Stimulated activated CD4-positive, alpha-beta T cell treated with anti-CD3 and anti-CD28 coated beads, Interleukin-15, amount 100 ng/mL, for 24 hours (primary cell): ENCODE measurements at regions not wholly inside any gene's neighbourhood (a gene's known extent, or its start where the extent isn't known, plus 50 kb on each side); places are given as distances from the start of the nearest gene placed in this dataset.

Experiments used
- DNase-seq: peaks from one replicate; pipeline ENCODE4 v3.0.0-alpha.2; 2020

DNA sequence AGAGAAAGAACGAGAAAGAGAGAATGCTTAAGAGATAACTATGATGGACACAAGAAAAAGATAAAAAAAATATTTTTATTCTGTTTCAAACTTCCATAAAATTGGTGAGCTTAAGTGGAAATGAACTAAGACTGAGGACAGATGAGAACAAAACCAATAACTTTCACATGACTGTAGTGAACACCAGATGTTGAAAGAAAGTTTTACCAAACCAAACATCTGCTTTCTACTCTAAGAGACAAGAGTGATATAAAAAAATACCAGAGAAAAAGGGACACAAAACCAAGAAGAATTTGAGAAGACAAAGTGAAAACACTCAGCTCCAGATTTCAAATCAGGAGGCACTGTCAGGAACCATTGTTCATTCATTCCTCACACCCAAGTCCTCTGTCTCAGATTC lies 147.9 kb downstream of the IMPG2 start:
- DNase-seq = no peak

DNA sequence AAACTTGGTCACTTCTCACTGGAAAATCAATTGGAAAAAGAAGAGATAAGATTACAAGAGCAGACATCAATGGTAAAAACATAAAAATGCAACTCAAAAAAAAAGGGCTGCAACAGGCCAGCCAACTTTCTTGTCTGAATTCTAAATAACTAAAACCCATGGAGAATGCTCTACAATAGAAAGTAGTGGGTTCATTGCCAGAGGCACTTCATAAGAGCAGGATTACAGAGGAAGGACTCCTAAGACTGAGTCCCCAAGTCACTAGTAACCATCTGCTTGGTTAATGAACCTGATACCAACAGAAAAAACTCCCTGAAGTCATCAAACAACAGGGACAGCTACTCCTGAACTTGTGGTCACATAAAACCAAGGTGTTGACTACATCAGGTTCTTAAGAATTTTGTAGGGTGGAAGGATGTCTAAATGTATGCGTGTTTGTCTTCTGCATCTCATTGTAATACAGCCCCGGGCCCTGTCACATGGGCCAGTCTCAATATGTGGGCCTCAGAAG lies 148.6 kb downstream of the IMPG2 start:
- peak; percentile 38 for DNase-seq

DNA sequence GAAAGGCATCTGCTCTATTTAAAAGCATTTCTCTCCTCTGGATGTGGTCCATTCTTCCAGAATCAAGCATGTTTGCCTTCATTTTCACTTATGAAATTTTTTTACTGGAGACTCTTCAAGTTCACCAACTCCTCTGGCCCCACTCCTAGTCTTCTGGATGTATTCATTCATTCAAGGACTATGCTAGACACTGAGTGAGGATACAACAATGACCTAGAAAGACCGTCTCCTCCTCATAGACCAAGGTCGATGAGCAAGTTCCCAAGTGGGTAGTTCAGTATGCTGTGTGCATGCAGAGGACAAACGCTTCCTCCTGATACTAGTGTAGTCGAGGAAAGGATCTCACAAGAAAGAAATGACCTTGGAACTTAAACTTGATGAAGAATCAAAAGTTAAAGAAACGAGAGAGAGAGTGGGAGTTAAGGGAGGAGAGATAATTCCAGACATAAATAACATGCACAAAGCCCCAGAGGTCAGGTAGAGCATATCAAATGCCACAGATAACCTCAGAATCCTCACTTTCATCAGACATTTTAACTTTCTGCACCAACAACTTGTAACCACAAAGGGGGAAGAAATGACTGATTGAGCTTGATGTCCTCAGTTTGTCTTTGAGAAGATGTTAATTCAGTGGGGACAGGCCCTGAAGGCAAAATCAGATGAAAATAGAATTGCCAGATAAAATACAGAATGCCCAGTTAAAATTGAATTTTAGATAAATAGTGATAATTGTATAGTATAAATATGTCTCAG lies 149.4 kb downstream of the IMPG2 start:
- DNase-seq = no peak

DNA sequence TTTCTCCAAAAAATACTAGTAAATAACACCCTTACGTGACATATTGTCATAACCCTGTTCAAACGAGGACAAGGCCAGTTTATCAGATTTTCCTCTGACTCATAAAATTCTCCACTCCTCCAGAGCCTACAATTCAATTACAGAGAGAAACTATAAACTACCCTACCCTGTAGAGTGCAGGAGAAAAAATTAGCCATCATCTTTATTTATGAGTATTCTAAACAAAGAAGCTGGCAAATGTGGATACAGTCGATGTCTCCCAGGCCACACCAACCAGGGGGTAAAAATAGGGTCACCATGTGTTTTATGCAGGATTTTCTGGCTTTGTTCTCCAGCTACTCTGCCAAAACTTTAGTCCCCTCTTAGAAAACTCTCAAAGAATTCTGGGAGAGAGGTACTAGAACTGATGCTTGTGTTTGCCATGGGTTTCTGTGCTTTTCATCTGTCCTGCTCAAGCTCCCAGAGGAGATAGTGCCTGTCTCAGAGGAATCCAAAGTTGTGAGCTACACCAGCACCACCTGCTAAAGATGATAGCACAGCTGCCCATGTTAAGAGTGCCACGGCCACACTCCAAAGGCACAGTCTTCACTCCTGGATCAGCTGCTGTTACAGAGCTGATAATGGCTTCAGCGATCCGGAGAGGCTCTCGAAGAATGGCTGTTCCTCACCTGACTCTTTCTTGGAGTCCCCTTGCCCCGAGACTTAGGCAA lies 150.2 kb downstream of the IMPG2 start:
- DNase-seq = no peak

DNA sequence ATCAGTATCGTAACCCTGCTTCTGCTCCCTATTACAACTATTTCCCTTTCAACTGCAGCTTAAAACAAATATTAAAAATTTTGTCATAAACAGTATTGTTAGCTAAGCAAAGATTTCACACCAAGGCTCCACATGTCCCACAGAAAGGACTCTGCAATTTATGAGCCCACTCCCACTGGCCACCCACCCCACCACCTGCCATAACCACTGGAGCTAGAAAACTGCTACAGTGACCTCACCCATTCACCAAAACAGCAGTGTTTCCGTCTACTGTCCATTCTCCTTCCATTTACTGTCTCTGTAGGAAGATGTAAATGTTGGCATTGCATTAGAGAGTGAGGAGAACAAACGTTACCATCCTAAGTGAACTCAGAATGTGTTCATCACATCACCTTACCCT lies 150.9 kb downstream of the IMPG2 start:
- DNase-seq = no peak

DNA sequence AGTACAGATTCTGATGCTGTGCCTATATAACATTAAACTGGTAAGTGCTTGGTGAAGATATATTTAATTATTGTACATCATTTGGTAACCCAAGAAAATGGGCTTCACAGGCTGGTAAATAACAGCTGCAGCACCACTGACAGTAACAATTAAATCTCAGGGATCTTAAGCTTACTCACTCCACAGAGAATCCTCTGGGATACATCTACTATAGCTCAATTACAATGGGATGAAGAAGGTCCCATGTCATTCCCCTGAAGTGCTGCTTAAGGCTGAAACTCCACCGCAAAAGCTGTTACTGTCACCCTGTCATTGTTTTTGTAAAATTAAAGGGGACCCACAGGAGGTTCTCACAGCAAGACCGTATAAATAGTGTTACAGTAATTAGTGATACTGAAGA lies 153.0 kb downstream of the IMPG2 start:
- no peak for DNase-seq

DNA sequence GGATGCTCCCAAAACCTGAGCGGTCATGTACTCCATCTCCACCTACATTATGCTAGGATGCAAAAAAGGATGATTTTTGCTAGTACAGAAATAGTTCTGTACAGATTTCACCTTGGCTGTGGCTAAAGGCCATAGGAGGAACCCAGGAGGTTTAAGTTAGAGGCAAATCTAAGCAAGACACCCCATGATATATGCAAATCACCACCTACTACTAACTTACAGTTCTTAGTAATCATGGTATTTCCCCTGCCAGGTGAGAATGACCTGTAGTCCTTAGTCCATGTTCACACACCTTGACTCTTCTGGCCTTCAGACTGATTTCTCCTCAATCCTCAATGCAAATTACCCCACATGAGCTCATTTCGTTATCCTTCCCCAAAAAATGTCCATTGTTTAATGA lies 154.2 kb downstream of the IMPG2 start:
- no peak for DNase-seq

DNA sequence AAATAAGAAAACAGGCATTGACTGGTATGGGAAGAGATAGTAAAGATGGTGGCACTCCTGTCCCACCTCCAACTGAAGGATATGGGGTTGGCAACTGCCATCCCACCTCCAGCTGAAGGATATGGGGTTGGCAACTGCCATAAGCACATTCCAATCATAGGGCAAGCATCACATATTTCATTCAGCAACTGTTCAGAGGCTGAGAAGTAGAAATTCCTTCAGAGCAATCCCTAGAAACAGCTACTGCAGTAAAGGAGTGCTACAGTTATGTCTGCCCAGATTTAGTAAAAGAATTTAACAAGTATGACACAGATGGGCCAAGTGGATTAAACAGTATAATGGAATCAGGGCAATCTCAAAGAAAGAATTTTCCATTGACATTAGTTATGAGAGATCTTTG lies 156.8 kb downstream of the IMPG2 start:
- DNase-seq = no peak

DNA sequence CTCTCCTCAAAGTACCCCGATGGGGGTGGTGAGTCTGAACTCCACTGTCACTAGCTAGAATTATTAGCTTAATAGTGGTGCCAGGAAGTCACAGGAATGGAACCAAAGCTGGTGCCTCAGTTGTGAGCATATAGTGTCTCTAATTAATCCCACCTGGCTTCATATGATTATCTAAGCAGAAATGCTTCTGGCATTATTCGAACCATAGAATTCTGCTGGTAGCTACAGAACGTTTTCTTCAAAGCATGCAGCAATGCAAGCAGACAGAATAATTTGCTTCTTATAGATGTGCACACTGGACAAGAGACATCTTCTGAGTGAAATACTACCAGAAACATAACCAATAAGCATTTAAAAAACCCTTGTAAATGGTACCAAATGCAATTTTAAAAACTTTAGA lies 160.9 kb downstream of the IMPG2 start:
- no peak for DNase-seq

DNA sequence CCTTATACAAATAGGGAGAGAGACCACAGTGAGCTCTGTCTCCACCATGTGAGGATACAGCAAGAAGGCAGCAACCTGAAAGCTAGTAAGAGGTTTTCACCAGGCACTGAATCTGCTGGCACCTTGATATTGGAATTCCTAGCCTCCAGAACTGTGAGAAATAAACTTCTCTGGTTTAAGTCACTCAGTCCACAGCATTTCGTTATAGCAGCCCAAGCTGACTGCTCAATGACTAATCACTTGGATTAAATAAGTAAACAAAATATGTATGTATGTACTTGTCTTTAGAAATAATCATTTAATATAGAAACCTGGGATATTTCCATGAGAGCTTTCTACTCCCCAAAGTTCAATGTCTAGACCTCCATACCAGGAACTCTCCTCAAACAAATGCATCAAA lies 162.0 kb downstream of the IMPG2 start:
- DNase-seq = no peak

DNA sequence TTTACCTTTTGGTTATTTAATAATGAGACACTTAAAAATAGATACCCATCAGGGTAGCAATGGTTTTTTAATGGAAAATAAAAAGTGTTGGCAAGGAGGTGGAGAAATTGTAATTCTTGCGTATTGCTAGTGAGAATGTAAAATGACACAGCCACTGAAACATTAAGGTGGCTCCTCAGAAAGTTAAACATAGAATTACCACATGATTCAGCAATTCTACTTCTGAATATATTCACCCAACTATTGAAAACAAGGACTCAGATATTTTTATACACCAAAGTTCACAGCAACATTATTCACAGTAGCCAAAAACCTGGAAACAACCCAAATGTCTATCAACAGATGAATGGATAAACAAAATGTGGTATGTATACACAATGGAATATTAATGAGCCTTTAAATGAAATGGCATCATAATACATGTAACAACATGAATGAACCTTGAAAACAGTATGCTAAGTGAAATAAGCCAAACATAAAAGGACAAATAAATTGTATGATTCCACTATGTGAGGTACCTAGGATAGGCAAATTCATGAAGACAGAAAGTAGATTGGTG lies 163.5 kb downstream of the IMPG2 start:
- DNase-seq = no peak

DNA sequence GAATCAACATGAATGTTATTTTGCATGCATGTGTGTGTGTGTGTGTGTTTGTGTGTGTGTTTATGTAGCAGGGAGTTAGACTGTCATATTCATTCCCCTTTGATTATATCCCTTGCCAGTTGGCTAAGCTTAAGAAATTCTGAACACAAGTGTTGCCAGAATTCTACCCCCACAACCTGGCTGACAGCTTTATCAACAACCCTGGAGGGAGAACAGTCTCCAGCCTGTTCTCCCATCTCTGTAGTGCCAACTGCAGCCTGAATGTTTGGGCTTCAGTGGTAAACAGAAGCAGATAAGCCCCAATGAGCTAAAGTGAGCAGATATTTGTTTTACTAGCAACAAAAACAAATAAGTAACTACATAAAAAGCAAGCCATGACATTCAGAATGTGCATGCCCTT lies 162.6 kb upstream of the ABI3BP start:
- DNase-seq = no peak

DNA sequence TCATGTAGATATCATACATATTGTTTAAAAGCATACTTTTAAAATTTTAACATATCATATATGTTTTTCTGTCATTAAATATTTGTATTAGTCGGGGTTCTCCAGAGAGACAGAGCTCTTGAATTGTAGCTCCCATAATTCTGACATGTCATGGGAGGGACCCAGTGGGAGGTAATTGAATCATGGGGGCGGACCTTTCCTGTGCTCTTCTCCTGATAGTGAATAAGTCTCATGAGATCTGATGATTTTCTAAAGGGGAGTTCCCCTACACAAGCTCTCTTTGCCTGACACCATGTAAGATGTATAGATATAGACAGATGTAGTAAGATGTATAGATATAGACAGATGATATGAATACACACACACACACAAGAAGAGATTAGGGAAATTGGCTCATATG lies 161.2 kb upstream of the ABI3BP start:
- DNase-seq = no peak

DNA sequence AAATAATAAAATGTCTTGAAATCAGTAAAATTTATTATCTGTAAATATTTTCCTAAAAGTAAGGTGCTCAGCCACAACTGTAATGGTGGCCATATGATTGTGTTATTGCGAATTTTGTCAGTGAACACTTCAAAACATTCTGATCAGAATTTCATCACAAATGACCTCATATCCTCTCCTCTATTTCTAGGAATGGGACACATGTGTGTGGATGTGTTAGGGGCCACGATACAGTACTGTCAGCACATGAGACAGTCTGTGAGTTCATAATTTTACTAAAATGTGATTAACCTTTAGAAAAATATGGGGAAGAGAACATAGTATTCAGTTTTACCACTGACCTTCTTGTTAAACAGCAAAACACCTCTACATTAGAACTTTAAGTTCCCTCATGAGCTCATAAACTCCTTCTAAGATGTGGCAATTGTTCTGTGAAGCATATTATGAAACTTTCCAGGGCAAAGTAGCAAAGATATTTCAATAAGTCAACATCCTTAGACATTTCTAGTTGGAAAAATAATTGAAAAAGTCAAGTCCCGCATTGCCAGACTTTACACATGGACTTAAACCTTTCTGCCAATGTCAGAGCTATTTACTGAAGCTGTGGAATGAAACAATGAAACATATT lies 158.2 kb upstream of the ABI3BP start:
- no peak for DNase-seq

DNA sequence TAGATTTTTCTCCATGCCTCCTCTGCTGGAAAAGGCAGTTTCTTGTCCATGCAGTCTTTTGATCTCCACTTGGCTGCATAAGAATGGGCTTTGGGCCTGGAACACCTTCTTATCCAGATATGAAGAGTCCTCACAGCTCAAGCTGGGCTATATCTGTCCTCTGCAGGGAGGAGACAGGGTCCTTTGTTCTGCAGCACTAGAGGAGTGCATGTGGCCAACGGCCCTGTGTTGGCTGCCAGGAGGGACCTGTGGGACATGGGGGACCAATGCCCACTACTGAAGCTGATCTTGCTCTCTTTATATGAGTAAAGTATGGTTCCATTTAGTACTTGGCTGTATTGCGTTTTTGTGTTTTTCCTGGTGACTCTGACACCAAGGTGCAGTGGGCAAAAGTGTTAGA lies 157.3 kb upstream of the ABI3BP start:
- no peak for DNase-seq

DNA sequence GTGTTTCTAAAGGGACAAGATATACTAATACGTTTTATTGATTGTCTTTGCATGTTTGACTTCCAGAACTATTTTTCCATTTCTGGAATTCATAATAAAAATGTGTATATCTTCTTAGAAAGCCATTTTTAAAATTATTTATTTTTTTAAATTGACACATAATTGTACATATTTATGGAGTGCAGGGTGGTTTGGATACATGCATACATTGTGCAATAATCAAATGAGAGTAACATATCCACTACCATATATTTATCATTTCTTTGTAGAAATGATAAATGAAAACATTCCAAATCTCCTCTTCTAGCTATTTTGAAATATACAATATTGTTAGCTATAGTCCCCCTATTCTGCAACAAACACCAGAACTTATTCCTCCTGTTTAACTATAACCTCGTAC lies 156.5 kb upstream of the ABI3BP start:
- DNase-seq = no peak

DNA sequence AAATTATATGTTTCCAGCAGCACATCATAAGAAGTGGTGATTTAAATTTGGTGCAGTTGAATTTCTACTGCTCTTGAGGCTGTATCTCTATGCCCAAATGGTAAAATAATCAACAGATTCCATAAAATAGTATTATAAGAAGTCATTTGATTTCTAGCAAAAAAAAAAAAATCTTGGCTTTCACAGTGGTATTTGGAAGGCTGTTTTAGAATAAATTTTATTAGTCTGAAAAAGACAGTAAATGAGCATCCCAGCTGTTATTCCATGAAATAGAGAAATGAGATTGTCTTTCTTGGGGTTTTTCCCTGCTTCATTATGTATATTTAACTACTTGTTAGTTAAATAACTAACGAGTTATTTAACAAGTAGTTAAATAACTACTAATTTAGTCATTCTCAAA lies 156.0 kb upstream of the ABI3BP start:
- DNase-seq = no peak

DNA sequence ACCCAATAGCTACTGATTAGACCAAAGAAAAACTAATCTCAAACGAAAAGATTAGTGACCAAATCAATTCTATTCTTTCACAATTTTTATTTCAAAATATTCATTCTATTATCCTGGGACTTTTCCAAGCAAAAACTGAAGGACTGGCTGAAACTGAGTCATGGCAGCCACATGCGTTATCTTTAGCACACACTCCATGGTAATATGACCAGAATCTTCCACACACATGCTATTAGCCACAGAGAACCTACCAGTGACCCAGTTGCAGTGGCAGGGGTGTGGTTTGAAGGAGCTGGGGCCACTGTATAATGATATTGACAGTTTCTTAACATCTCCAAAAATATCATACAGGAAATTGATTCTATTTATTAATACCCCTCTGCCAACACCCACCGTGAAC lies 154.8 kb upstream of the ABI3BP start:
- no peak for DNase-seq

DNA sequence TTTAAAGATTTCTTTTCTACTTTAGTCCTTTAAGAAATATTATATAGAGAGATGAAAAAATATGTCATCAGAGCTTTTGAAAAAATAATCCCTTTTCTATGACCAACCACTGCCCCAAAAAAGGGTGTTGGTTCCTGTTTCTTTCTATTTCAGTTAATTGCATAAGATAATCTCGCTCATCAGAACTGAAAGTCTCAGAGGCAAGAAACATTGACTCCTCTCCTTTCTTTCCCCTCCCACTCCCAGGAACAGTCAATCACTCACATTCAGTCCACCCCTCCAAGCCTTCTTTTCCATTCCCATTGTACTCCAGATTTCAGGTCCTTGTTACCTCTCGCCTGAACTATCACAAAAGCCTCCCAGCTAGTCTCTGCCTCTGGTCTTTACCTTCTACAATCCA lies 153.7 kb upstream of the ABI3BP start:
- DNase-seq = no peak

DNA sequence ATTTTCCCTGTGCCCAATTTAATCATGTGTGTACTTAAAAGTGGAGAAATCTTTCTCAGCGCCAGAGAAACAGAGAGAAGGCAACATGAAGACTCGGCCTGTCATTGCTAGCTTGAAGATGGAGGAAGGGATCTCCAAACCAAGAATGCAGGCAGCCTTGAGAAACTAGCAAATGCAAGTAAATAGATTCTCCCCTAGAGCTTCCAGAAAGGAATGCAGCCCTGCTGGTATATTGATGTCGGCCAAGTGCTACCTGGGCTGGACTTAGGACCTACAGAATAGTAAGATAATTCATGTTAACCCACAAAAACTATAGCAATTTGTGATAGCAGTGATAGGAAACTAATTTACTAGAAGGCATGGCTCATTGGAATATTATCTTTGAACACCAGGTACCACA lies 150.9 kb upstream of the ABI3BP start:
- no peak for DNase-seq

DNA sequence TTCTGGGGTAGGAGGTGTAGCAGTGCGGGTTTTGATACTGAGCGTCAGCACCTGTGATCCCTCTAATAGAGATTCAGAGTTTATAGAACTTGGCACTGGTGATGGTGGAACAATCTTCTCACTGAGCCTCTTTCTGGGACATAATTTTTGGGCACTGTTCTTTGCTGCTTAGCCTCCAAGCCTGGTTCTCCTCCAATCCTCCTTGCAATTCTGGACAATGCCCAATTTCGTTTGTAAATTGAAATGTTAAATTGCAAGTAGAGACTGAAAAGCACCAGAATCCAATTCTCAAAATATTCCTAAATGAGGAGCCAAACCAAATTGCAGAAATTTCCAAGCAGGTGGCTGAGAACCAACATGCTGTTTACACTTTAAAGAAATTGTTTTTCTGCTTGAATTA lies 149.8 kb upstream of the ABI3BP start:
- DNase-seq = no peak

DNA sequence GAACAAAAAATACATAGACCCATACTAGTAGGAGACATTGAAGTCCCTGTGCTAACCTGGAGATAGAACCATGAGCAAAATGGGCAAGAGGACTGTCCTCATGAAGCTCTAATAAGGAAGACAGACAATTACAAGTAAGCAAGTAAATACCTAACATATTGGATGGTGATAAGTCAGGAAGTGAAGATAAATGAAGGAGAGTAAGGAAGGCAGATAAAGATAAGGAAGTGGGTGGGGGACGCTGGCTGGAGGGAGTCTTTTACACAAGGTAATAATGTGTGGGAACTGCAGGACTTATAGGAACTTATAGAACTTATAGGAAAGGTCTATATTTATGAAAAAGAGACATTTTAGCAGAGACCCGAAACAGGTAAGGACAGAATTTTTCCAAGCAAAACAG lies 148.9 kb upstream of the ABI3BP start:
- DNase-seq = no peak

DNA sequence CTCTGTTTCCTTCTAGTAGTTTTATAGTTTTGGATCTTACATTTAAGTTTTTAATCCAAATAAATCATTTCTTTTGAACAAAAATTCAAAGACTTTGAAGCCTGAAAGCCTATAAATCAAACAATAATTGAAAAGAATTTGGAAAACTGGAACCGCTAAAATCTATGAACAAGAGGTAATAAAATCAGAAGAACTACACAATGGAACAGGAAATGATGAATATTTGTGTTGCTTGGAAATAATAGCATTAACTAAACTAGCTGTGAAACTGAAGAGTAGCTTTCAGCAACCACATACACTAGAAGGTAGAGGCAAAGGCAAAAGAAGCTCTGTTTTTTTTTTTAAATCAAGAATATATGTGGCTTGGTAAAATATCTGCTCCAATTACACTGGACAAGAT lies 147.9 kb upstream of the ABI3BP start:
- DNase-seq = no peak

DNA sequence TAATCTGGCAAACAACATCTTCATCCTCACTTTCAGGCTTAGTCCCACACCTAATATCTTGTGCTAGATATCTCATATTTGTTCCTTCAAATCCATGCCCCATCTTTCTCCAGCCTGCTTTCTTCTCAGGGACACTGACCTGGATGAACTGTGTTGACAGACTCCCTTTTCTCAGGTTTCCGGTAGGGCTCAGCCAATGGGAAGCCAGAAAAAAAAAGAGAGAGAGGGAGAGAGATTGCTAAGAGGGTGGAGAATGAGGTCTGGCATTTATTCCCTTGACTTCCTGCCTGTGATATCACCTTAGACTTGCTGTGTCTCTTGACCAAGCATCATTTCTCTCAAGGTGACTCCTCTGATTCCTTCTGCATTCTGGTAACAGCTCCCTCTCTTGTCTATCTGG lies 145.6 kb upstream of the ABI3BP start:
- DNase-seq = no peak
